ENCODE measurements at regions not wholly inside any gene's neighbourhood (a gene's known extent, or its start where the extent isn't known, plus 50 kb on each side); places are given as distances from the start of the nearest gene placed in this dataset.

DNA sequence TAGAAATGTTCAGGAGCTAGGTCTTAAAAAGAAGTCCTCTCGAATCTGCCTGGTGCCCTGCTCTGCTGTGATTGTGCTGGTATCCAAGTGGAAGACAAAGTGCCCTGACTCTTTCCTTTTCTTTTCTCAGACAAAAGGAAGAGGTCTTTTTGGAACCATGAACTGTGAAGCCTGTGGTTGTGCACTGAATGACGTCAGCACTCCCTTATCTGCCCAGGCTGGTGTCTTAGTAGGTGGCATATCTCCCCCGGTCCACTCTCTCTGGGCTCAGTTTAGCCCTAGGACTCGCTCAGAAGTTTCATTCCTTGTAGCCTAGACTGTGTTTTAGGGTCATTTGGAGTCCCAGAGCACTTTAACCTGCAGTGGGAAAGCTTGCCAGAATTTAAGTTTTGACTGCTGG lies 400.3 kb upstream of the CT83 start:
- TF ChIP-seq, protein P1, sequence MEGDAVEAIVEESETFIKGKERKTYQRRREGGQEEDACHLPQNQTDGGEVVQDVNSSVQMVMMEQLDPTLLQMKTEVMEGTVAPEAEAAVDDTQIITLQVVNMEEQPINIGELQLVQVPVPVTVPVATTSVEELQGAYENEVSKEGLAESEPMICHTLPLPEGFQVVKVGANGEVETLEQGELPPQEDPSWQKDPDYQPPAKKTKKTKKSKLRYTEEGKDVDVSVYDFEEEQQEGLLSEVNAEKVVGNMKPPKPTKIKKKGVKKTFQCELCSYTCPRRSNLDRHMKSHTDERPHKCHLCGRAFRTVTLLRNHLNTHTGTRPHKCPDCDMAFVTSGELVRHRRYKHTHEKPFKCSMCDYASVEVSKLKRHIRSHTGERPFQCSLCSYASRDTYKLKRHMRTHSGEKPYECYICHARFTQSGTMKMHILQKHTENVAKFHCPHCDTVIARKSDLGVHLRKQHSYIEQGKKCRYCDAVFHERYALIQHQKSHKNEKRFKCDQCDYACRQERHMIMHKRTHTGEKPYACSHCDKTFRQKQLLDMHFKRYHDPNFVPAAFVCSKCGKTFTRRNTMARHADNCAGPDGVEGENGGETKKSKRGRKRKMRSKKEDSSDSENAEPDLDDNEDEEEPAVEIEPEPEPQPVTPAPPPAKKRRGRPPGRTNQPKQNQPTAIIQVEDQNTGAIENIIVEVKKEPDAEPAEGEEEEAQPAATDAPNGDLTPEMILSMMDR (IDR thresholded peaks at IDR 0.05): no peak
- TF ChIP-seq POLR2A (IDR thresholded peaks at IDR 0.05): no peak

All from adrenal gland (tissue), 5 donors.